OCI-LY7 (cell line): ENCODE measurements at regions not wholly inside any gene's neighbourhood (a gene's known extent, or its start where the extent isn't known, plus 50 kb on each side); places are given as distances from the start of the nearest gene placed in this dataset.

Source experiments
- BruUV-seq: library from RNA; stranded (reverse); fragments of 400-500 nt; replicated peaks from 2 replicates; lab custom pipeline; 2021; lab: Mats Ljungman, UMichigan
- CTCF ChIA-PET: fragments of 300-600 bp; sonication (Branson Sonifier 250); formaldehyde crosslinking; loops from one replicate; lab custom pipeline; 2022; ENCODE audit warnings: antibody characterized with exemption; ENCODE audit not compliant: unreplicated experiment; lab: Charles Lee
- POLR2A ChIA-PET: fragments of 300-600 bp; sonication (Branson Sonifier 250); formaldehyde crosslinking; loops from one replicate; lab custom pipeline; 2022; ENCODE audit warnings: antibody characterized with exemption; lab: Charles Lee
- DNase-seq: peaks from one replicate; pipeline ENCODE4 v3.0.0-alpha.2; 2015; ENCODE audit warnings: low spot score
- H2AFZ ChIP-seq: fragments of 200-600 bp; sonication (generic), shearing (Covaris generic); 2 replicates; pipeline ENCODE4 v1.6.1; 2014; ENCODE audit warnings: mild to moderate bottlenecking, antibody characterized with exemption, low read length, moderate library complexity
- H3K27ac ChIP-seq: fragments of 200-600 bp; sonication (generic); 2 replicates; pipeline ENCODE4 v1.5.1; 2014; ENCODE audit warnings: mixed run types, low read depth, mild to moderate bottlenecking, moderate library complexity, low read length, inconsistent platforms; ENCODE audit not compliant: poor library complexity, severe bottlenecking
- H3K36me3 ChIP-seq: fragments of 200-600 bp; sonication (generic); 2 replicates; pipeline ENCODE4 v1.6.1; 2014; ENCODE audit warnings: mild to moderate bottlenecking, antibody characterized with exemption, low read length, moderate library complexity, mixed read lengths; ENCODE audit not compliant: insufficient read depth
- H3K4me1 ChIP-seq: fragments of 200-600 bp; sonication (generic); 2 replicates; pipeline ENCODE4 v1.5.1; 2014; ENCODE audit warnings: mild to moderate bottlenecking, low read length; ENCODE audit not compliant: insufficient read depth, poor library complexity, severe bottlenecking
- H3K4me2 ChIP-seq: fragments of 200-600 bp; sonication (generic); 2 replicates; pipeline ENCODE4 v1.6.1; 2014; ENCODE audit warnings: mild to moderate bottlenecking, low read length
- H3K4me3 ChIP-seq: fragments of 200-600 bp; sonication (generic); 2 replicates; pipeline ENCODE4 v1.5.1; 2014; ENCODE audit warnings: mild to moderate bottlenecking, low read depth, low read length; ENCODE audit not compliant: poor library complexity, severe bottlenecking
- H3K79me2 ChIP-seq: fragments of 200-600 bp; sonication (generic); 2 replicates; pipeline ENCODE4 v1.6.1; 2016; ENCODE audit warnings: low read depth, mild to moderate bottlenecking, low read length, moderate library complexity, mixed read lengths; ENCODE audit not compliant: insufficient read depth
- H3K9me2 ChIP-seq: fragments of 200-600 bp; sonication (generic); 2 replicates; pipeline ENCODE4 v1.6.1; 2016; ENCODE audit warnings: mild to moderate bottlenecking, low read length, mixed read lengths; ENCODE audit not compliant: insufficient read depth
- H3K9me3 ChIP-seq: fragments of 200-600 bp; sonication (generic); 2 replicates; pipeline ENCODE4 v1.6.1; 2014; ENCODE audit warnings: mild to moderate bottlenecking, mixed run types, low read length, mixed read lengths
- H4K20me1 ChIP-seq: fragments of 200-600 bp; sonication (generic); 2 replicates; pipeline ENCODE4 v1.6.1; 2014; ENCODE audit warnings: mild to moderate bottlenecking, antibody characterized with exemption, low read length, moderate library complexity, mixed read lengths; ENCODE audit not compliant: insufficient read depth
- CTCF ChIP-seq: fragments of 200-600 bp; sonication (generic); conservative IDR thresholded peaks from 2 replicates; pipeline ENCODE4 v1.5.1; 2014; ENCODE audit warnings: mild to moderate bottlenecking, antibody characterized with exemption, low read length, moderate library complexity, mixed read lengths
- EZH2phosphoT487 ChIP-seq: fragments of 200-600 bp; sonication (generic); IDR thresholded peaks from 2 replicates; pipeline ENCODE4 v1.6.1; 2018; ENCODE audit warnings: low read depth, borderline replicate concordance, mild to moderate bottlenecking, mixed run types, antibody characterized with exemption, low read length, moderate library complexity, mixed read lengths
- intact Hi-C: fragments of 100-400 bp; cut with micrococcal nuclease; formaldehyde crosslinking; loops from one replicate; pipeline ENCODE4 v1.10.0; 2022; ENCODE audit not compliant: unreplicated experiment

GRCh38 chr22:44615146-44615545, 86.9 kb upstream of the PRR5 start:
- Histone ChIP-seq H3K4me1 (no peaks in the 10 kb centered on the region), H3K4me2 (no peak overlapping the region), H3K4me3 (no peak overlapping the region), H4K20me1 (no peaks in the 10 kb centered on the region), H3K27ac (no peak overlapping the region), H3K79me2 (no peaks in the 10 kb centered on the region), H3K36me3 (no peaks in the 10 kb centered on the region), H3K9me3 (peaks cover 12% of the 10 kb centered on the region; the same call in 1 of the 2 replicates), H2AFZ (no peak overlapping the region), H3K9me2 (no peaks in the 10 kb centered on the region)
- ChIA-PET POLR2A (no interaction called here), CTCF (no interaction called here)
- DNase-seq: no peak
- intact Hi-C loops: no loop called here
- no TSS peak for BruUV-seq
- TF ChIP-seq CTCF: no peak
- TF ChIP-seq EZH2phosphoT487: no peak

- TF ChIP-seq CTCF (no peak), EZH2phosphoT487 (no peak)
- no peak for DNase-seq
- Histone ChIP-seq H3K9me3 (peaks cover 12% of the 10 kb centered on the region; the same call in 1 of the 2 replicates), H3K9me2 (no peaks in the 10 kb centered on the region), H3K27ac (no peak overlapping the region), H3K4me1 (no peaks in the 10 kb centered on the region), H3K36me3 (no peaks in the 10 kb centered on the region), H3K4me2 (no peak overlapping the region), H4K20me1 (no peaks in the 10 kb centered on the region), H3K4me3 (no peak overlapping the region), H2AFZ (no peak overlapping the region), H3K79me2 (no peaks in the 10 kb centered on the region)
- no TSS peak for BruUV-seq
- ChIA-PET CTCF (no interaction called here), POLR2A (no interaction called here)
- intact Hi-C loops: no loop called here
Observed at GRCh38 chr22:44613196-44613595, 88.8 kb upstream of the PRR5 start.

GRCh38 chr22:44611880-44612496, 90.0 kb upstream of the PRR5 start:
- CTCF ChIA-PET: no interaction called here
- BruUV-seq: no TSS peak

More at GRCh38 chr22:44611880-44612496, 90.0 kb upstream of the PRR5 start:
- Histone ChIP-seq H3K36me3 (no peaks in the 10 kb centered on the region), H3K27ac (no peak overlapping the region), H3K4me1 (no peaks in the 10 kb centered on the region), H4K20me1 (no peaks in the 10 kb centered on the region), H3K4me2 (no peak overlapping the region), H3K79me2 (no peaks in the 10 kb centered on the region), H2AFZ (no peak overlapping the region), H3K9me3 (peaks cover 12% of the 10 kb centered on the region; the same call in 1 of the 2 replicates), H3K4me3 (no peak overlapping the region), H3K9me2 (no peaks in the 10 kb centered on the region)
- intact Hi-C loops: no loop called here
- POLR2A ChIA-PET: interaction anchor here (0.6 kb wide), 1 partner anchor 1121 kb away, joined by 4 read pairs; no protein-coding TSS in a partner anchor
- TF ChIP-seq EZH2phosphoT487 (no peak), CTCF (no peak)
- no peak for DNase-seq
